Chondrocyte (in vitro differentiated cells): ENCODE measurements at regions not wholly inside any gene's neighbourhood (a gene's known extent, or its start where the extent isn't known, plus 50 kb on each side); places are given as distances from the start of the nearest gene placed in this dataset.
"Not testable (repeated sequence)": the region's sequence is repeated elsewhere in the genome, so short reads cannot be mapped to it uniquely, and the experiment has no call there.

Source experiments
- DNase-seq: peaks from one replicate; pipeline ENCODE4 v3.0.0; 2021; ENCODE audit warnings: mixed read lengths, low spot score
- H3K27ac Mint-ChIP-seq: one replicate; pipeline ENCODE4 v1.8.0; 2021; ENCODE audit warnings: mild to moderate bottlenecking, moderate library complexity, mixed read lengths; ENCODE audit not compliant: unreplicated experiment
- H3K27me3 Mint-ChIP-seq: 2 replicates; pipeline ENCODE4 v1.8.0; 2021; ENCODE audit warnings: low read depth, mixed read lengths
- H3K36me3 Mint-ChIP-seq: 2 replicates; pipeline ENCODE4 v1.8.0; 2021; ENCODE audit warnings: low read depth, mixed read lengths
- H3K4me1 Mint-ChIP-seq: 2 replicates; pipeline ENCODE4 v1.8.0; 2021; ENCODE audit warnings: low read depth, mild to moderate bottlenecking, mixed read lengths
- H3K4me3 Mint-ChIP-seq: one replicate; pipeline ENCODE4 v1.8.0; 2021; ENCODE audit warnings: mild to moderate bottlenecking, moderate library complexity, mixed read lengths; ENCODE audit not compliant: unreplicated experiment
- H3K9me3 Mint-ChIP-seq: 2 replicates; pipeline ENCODE4 v1.8.0; 2021; ENCODE audit warnings: low read depth, mixed read lengths
- CTCF ChIP-seq: fragments of 200-600 bp; sonication (generic); IDR thresholded peaks from 2 replicates; pipeline ENCODE4 v1.5.0; 2021; ENCODE audit warnings: antibody characterized with exemption, mild to moderate bottlenecking, moderate library complexity

- no peaks in the 10 kb centered on the region for H3K27me3 Mint-ChIP-seq
- H3K36me3 Mint-ChIP-seq, result no peaks in the 10 kb centered on the region
- TF ChIP-seq CTCF, result no peak
- no peak overlapping the region for H3K4me3 Mint-ChIP-seq
- H3K4me1 Mint-ChIP-seq, result no peaks in the 10 kb centered on the region
- no peak overlapping the region for H3K27ac Mint-ChIP-seq
- no peak for DNase-seq
- H3K9me3 Mint-ChIP-seq, result peaks cover 37% of the 10 kb centered on the region
Observed at GRCh38 chr18:78436110-78436509, 543.5 kb upstream of the SALL3 start.

GRCh38 chr18:78438235-78438634, 541.4 kb upstream of the SALL3 start:
- H3K27ac Mint-ChIP-seq, H3K36me3 Mint-ChIP-seq, DNase-seq, H3K27me3 Mint-ChIP-seq, H3K4me1 Mint-ChIP-seq, H3K4me3 Mint-ChIP-seq: not testable (repeated sequence)
- H3K9me3 Mint-ChIP-seq, result peaks cover 31% of the 10 kb centered on the region

GRCh38 chr18:78445880-78446279, 533.7 kb upstream of the SALL3 start:
- no peak for TF ChIP-seq CTCF
- Mint-ChIP-seq H3K9me3 (peaks cover 16% of the 10 kb centered on the region), H3K4me3 (no peak overlapping the region), H3K27me3 (no peaks in the 10 kb centered on the region), H3K27ac (no peak overlapping the region), H3K4me1 (no peaks in the 10 kb centered on the region), H3K36me3 (no peaks in the 10 kb centered on the region)
- DNase-seq, result no peak

GRCh38 chr18:78447211-78447610, 532.4 kb upstream of the SALL3 start:
- Mint-ChIP-seq H3K36me3 (no peaks in the 10 kb centered on the region), H3K27me3 (no peaks in the 10 kb centered on the region), H3K4me3 (no peak overlapping the region), H3K9me3 (peaks cover 16% of the 10 kb centered on the region), H3K4me1 (no peaks in the 10 kb centered on the region), H3K27ac (no peak overlapping the region)
- no peak for DNase-seq
- no peak for TF ChIP-seq CTCF

- no peaks in the 10 kb centered on the region for H3K4me1 Mint-ChIP-seq
- no peak for TF ChIP-seq CTCF
- H3K27ac Mint-ChIP-seq, result no peak overlapping the region
- peaks cover 16% of the 10 kb centered on the region for H3K9me3 Mint-ChIP-seq
- H3K27me3 Mint-ChIP-seq, result no peaks in the 10 kb centered on the region
- no peak overlapping the region for H3K4me3 Mint-ChIP-seq
- H3K36me3 Mint-ChIP-seq, result no peaks in the 10 kb centered on the region
- DNase-seq, result no peak
Observed at GRCh38 chr18:78448106-78448505, 531.5 kb upstream of the SALL3 start.

GRCh38 chr18:78448591-78448990, 531.0 kb upstream of the SALL3 start:
- peaks cover 15% of the 10 kb centered on the region for H3K9me3 Mint-ChIP-seq
- H3K4me3 Mint-ChIP-seq, result no peak overlapping the region
- H3K27me3 Mint-ChIP-seq, result no peaks in the 10 kb centered on the region
- TF ChIP-seq CTCF, result no peak
- no peak overlapping the region for H3K27ac Mint-ChIP-seq
- no peak for DNase-seq
- H3K4me1 Mint-ChIP-seq, result no peaks in the 10 kb centered on the region
- H3K36me3 Mint-ChIP-seq, result no peaks in the 10 kb centered on the region
